DND-41 (cell line): ENCODE measurements at regions not wholly inside any gene's neighbourhood (a gene's known extent, or its start where the extent isn't known, plus 50 kb on each side); places are given as distances from the start of the nearest gene placed in this dataset.

Experiments
- ATAC-seq: fragments of 200-7000 bp; cut with Tn5 transposase; 3 replicates; pipeline ENCODE4 v1.9.1; 2021; ENCODE audit warnings: low read depth; ENCODE audit not compliant: insufficient read depth
- DNase-seq: peaks from one replicate; pipeline ENCODE4 v3.0.0-alpha.2; 2020
- H2AFZ ChIP-seq: 2 replicates; pipeline ENCODE4 v1.6.0; 2012; ENCODE audit warnings: low read depth, low read length
- H3K27ac ChIP-seq: 2 replicates; pipeline ENCODE4 v1.5.1; 2012; ENCODE audit warnings: low read length, inconsistent platforms
- H3K27me3 ChIP-seq: fragments of 200-600 bp; sonication (generic); 2 replicates; pipeline ENCODE4 v1.6.0; 2012; ENCODE audit warnings: low read length, mild to moderate bottlenecking, inconsistent platforms; ENCODE audit not compliant: insufficient read depth, poor library complexity
- H3K36me3 ChIP-seq: 2 replicates; pipeline ENCODE4 v1.5.1; 2012; ENCODE audit warnings: low read length, inconsistent platforms; ENCODE audit not compliant: insufficient read depth
- H3K4me1 ChIP-seq: 2 replicates; pipeline ENCODE4 v1.5.1; 2012; ENCODE audit warnings: mild to moderate bottlenecking, low read length; ENCODE audit not compliant: insufficient read depth
- H3K4me2 ChIP-seq: 2 replicates; pipeline ENCODE4 v1.6.0; 2012; ENCODE audit warnings: mild to moderate bottlenecking, moderate library complexity, low read length, inconsistent platforms; ENCODE audit not compliant: insufficient read depth
- H3K4me3 ChIP-seq, 2 experiments: fragments of 200-600 bp in 1 of 2; shearing (Covaris generic) in 1 of 2; 2 replicates each; pipeline ENCODE4 v1.5.1; 2012 to 2016; ENCODE audit warnings: inconsistent platforms in 2 of 2, low read length in 2 of 2, mild to moderate bottlenecking in 2 of 2, low read depth in 1 of 2, moderate library complexity in 1 of 2
- H3K79me2 ChIP-seq: 2 replicates; pipeline ENCODE4 v1.6.0; 2012; ENCODE audit warnings: low read length, inconsistent platforms; ENCODE audit not compliant: insufficient read depth
- H3K9ac ChIP-seq: 2 replicates; pipeline ENCODE4 v1.6.0; 2012; ENCODE audit warnings: low read depth, mild to moderate bottlenecking, inconsistent platforms, low read length, moderate library complexity
- H3K9me3 ChIP-seq: 2 replicates; pipeline ENCODE4 v1.5.1; 2012; ENCODE audit warnings: low read length, moderate library complexity, mild to moderate bottlenecking, inconsistent platforms; ENCODE audit not compliant: insufficient read depth, severe bottlenecking
- H4K20me1 ChIP-seq: 2 replicates; pipeline ENCODE4 v1.6.0; 2012; ENCODE audit warnings: low read length; ENCODE audit not compliant: insufficient read depth
- EZH2 ChIP-seq: IDR thresholded peaks from 3 replicates; pipeline ENCODE4 v1.6.1; 2012; ENCODE audit warnings: borderline replicate concordance, low read depth, mild to moderate bottlenecking, moderate library complexity, low read length, inconsistent platforms; ENCODE audit not compliant: severe bottlenecking
- TF ChIP-seq, protein P1 (sequence below): IDR thresholded peaks from 2 replicates; pipeline ENCODE4 v1.5.1; 2012; ENCODE audit warnings: borderline replicate concordance, low read length, moderate library complexity, mild to moderate bottlenecking; ENCODE audit not compliant: poor library complexity, severe bottlenecking; ENCODE audit errors: extremely low read depth

DNA sequence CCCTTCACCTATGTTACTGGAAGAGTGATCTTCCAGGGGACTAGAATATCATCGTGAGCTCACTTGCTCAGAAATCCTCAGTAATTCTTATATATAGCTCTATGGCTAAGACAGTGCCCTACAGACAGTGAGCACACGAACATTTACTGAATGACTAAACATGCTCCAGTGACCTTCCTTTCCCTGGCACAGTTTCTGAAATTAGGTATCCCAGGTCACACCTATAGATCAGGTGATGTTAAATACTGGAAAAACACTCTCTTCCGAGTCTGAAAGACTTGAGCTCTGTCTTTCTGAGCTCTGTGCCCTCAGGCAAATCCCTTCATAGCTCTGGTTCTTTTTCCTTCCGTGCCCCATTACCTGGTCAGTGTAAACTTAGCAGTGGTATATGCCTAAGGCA lies 239.4 kb upstream of the LRIG1 start:
- H3K36me3 ChIP-seq: no peaks in the 10 kb centered on the region
- no peaks in the 10 kb centered on the region for H3K79me2 ChIP-seq
- no peaks in the 10 kb centered on the region for H3K27me3 ChIP-seq
- DNase-seq: no peak
- ATAC-seq: no peak
- H3K4me3 ChIP-seq: no peak overlapping the region
- TF ChIP-seq, protein P1, sequence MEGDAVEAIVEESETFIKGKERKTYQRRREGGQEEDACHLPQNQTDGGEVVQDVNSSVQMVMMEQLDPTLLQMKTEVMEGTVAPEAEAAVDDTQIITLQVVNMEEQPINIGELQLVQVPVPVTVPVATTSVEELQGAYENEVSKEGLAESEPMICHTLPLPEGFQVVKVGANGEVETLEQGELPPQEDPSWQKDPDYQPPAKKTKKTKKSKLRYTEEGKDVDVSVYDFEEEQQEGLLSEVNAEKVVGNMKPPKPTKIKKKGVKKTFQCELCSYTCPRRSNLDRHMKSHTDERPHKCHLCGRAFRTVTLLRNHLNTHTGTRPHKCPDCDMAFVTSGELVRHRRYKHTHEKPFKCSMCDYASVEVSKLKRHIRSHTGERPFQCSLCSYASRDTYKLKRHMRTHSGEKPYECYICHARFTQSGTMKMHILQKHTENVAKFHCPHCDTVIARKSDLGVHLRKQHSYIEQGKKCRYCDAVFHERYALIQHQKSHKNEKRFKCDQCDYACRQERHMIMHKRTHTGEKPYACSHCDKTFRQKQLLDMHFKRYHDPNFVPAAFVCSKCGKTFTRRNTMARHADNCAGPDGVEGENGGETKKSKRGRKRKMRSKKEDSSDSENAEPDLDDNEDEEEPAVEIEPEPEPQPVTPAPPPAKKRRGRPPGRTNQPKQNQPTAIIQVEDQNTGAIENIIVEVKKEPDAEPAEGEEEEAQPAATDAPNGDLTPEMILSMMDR: no peak
- no peak for TF ChIP-seq EZH2
- H3K4me1 ChIP-seq: no peaks in the 10 kb centered on the region
- H4K20me1 ChIP-seq: no peaks in the 10 kb centered on the region
- H3K4me2 ChIP-seq: no peak overlapping the region
- H3K9me3 ChIP-seq: no peaks in the 10 kb centered on the region
- H3K9ac ChIP-seq: no peak overlapping the region
- H2AFZ ChIP-seq: no peak overlapping the region
- no peak overlapping the region for H3K27ac ChIP-seq

DNA sequence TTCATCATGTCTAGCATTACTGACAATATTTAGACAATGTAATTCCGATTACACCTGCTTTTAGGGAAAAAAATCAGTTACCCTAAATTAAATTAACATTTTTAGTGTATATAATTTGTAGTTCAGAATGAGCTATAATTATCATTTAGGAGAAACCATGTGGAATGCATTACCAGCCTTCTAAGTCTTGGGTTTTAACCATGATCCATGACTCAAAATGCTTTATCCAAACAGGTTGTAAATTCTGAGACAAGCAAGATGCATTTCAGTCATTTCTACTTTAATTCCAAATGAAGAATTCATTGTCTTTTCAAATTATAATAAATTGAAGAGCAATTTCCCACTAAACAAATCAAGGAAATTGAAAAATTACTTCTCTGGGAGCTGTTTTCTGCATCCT lies 243.7 kb upstream of the LRIG1 start:
- no peaks in the 10 kb centered on the region for H4K20me1 ChIP-seq
- H3K79me2 ChIP-seq: no peaks in the 10 kb centered on the region
- no peak overlapping the region for H3K9ac ChIP-seq
- H3K4me3 ChIP-seq: no peak overlapping the region
- H3K4me1 ChIP-seq: no peaks in the 10 kb centered on the region
- no peaks in the 10 kb centered on the region for H3K27me3 ChIP-seq
- DNase-seq: no peak
- no peak for TF ChIP-seq EZH2
- TF ChIP-seq, protein P1: no peak
- no peak overlapping the region for H2AFZ ChIP-seq
- no peaks in the 10 kb centered on the region for H3K9me3 ChIP-seq
- no peaks in the 10 kb centered on the region for H3K36me3 ChIP-seq
- ATAC-seq: no peak
- H3K27ac ChIP-seq: no peak overlapping the region
- no peak overlapping the region for H3K4me2 ChIP-seq

DNA sequence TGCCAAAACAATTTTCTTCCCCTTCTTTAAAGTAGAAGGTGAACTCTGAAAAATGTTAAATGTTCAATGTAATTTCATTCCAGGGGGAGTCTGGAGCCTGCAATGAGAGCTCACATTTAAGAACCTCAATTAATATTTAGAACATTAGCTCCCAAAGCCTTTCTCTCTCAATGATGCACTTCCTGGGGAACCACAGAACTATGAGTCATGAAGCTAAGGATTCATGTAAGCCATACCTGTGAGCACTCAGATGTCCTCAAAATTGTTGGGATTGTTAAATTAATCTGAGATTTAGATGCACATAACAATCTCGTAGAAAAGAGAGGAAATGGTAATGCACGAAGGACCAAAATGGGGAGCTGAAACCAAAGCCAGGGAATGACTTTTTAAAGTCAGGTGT lies 244.2 kb upstream of the LRIG1 start:
- Histone ChIP-seq H3K79me2 (no peaks in the 10 kb centered on the region), H3K4me3 (no peak overlapping the region), H3K27ac (no peak overlapping the region), H4K20me1 (no peaks in the 10 kb centered on the region), H3K4me1 (no peaks in the 10 kb centered on the region), H2AFZ (no peak overlapping the region), H3K4me2 (no peak overlapping the region), H3K36me3 (no peaks in the 10 kb centered on the region), H3K27me3 (no peaks in the 10 kb centered on the region), H3K9ac (no peak overlapping the region), H3K9me3 (no peaks in the 10 kb centered on the region)
- ATAC-seq (no peak), DNase-seq (no peak)
- TF ChIP-seq, protein P1: no peak
- TF ChIP-seq EZH2: no peak

DNA sequence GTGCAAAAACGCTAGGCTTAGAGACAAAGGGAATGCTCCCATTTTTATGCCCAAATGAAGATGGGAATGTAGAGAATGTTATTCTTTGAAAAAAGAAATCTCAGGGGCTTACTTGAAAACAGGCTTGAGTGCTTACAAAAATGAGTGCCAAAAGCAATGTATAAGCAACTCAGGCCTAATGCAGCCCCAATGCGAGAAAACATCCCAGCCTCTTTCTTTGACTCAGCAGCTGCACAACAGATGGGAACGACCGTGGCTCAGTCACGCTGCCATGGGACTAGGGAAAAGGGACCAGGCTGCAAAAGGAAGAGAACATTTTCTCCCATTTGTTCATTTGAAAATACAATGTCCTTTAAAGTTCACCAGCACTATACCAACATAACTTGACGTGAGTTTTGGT lies 246.4 kb upstream of the LRIG1 start:
- DNase-seq: no peak
- TF ChIP-seq, protein P1: no peak
- TF ChIP-seq EZH2: no peak
- H4K20me1 ChIP-seq: no peaks in the 10 kb centered on the region
- H3K4me1 ChIP-seq: no peaks in the 10 kb centered on the region
- H3K27me3 ChIP-seq: no peaks in the 10 kb centered on the region
- no peak overlapping the region for H3K4me3 ChIP-seq
- no peaks in the 10 kb centered on the region for H3K79me2 ChIP-seq
- no peak overlapping the region for H2AFZ ChIP-seq
- no peak overlapping the region for H3K4me2 ChIP-seq
- H3K36me3 ChIP-seq: no peaks in the 10 kb centered on the region
- H3K27ac ChIP-seq: no peak overlapping the region
- H3K9ac ChIP-seq: no peak overlapping the region
- ATAC-seq: no peak
- no peaks in the 10 kb centered on the region for H3K9me3 ChIP-seq
